HG02981 (cell line): ENCODE measurements at regions not wholly inside any gene's neighbourhood (a gene's known extent, or its start where the extent isn't known, plus 50 kb on each side); places are given as distances from the start of the nearest gene placed in this dataset.
"Not testable (repeated sequence)": the region's sequence is repeated elsewhere in the genome, so short reads cannot be mapped to it uniquely, and the experiment has no call there.

Source experiments
- ATAC-seq: cut with Tn5 transposase; IDR thresholded peaks from one replicate; pipeline ENCODE4 v1.9.1; 2021; ENCODE audit warnings: mild to moderate bottlenecking, moderate library complexity; ENCODE audit not compliant: unreplicated experiment

GRCh38 chr2:116761864-116762263 lies 1052.6 kb upstream of the DDX18 start:
- no peak for ATAC-seq

- ATAC-seq = no peak
Measured at GRCh38 chr2:116769514-116769913, 1045.0 kb upstream of the DDX18 start.

DNA sequence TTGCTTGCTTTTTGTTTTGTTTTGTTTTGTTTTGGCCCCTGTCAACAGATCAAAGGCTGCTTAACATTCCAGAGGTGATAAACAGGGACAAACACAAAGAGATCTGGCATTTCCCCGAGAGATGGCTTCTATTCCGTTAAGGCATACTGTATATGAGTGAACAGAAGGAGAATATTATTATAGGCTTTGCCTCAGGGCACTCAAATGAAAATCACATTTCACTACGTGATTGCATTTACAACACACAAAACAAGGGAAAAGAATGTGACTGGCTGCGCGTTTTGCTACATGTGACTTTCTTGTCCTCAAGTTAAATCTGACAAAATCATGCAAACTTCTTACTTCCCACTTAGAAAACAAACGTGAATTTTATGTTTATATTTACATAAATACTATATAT lies 1037.9 kb upstream of the DDX18 start:
- ATAC-seq = no peak

DNA sequence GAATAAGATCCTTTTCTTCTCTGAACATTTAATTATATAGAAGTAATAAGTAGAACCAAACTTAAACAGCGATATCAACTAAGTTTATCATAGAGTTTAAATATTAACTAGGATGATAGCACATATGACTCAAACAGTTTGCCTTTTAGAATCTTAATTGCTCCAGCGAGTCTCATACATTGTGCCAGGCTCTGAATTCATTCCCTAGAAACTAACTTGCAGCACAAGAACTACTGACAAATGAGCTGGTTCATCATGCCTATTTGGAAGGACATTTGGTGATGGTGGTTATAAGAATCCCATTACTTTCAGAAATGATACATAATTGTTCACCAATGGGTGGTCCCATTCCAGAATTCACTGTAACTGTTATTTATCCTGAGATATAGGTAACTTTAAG lies 1026.6 kb upstream of the DDX18 start:
- no peak for ATAC-seq

GRCh38 chr2:116802671-116803070 lies 1011.8 kb upstream of the DDX18 start:
- no peak for ATAC-seq

DNA sequence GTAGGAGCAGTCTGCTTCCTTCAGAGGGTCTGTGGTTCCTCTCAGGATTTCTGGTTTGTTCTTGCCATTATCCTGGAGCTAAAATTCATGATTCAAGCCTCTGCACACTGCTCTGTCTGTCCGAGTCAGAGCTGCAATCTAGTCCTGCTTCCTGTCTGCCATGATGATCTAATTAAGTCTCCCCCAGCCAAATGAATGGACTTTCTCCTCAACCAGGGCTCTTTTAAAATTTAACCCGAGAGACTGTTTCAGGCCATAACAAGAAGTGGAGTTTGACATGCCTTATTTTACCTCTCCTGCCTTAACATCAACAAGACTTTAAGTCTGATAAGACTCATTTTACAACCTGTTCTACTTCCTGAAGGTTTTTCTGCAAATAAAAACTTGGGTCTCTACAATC lies 1009.6 kb upstream of the DDX18 start:
- no peak for ATAC-seq

GRCh38 chr2:116806505-116806904 lies 1008.0 kb upstream of the DDX18 start:
- ATAC-seq = not testable (repeated sequence)

DNA sequence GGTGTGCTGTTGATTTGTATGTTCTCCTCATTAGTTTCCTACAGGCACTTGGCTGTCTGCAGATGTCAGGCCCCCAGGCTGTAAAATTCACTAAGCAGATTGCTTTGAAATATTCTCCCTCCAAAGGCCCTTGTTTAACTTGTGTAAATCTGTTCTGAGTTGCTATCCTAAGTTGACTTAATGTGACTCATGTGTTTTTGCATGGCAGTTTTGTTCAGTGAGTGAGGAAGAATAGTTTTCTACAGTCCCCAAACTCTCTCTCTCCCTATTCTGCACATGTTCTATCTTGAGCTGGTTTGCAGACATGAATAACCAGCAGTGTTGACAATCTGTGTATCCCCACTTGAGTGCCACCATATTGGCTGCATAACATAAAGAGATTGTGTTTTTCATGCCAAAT lies 1005.4 kb upstream of the DDX18 start:
- ATAC-seq = no peak

GRCh38 chr2:116810071-116810470 lies 1004.4 kb upstream of the DDX18 start:
- ATAC-seq = no peak

GRCh38 chr2:116810645-116811044 lies 1003.8 kb upstream of the DDX18 start:
- ATAC-seq = no peak

GRCh38 chr2:116819355-116819754 lies 995.1 kb upstream of the DDX18 start:
- ATAC-seq = no peak

DNA sequence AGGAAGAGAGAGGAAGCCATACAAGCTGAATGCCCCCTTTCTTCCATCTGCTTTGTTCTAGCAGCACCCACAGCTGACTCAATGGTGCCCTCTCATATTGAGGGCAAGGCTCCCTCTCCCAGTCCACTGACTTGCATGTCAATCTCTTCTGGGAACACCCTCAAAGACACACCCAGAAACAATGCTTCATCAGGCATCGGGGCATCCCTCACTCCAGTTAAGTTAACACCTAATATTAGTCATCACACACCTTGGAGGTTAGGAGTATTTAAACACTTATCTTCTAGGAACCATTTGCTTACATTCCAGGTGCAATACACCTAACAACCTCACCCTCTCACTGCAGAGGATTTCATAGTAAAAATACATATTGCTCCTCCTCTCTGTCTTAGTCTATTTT lies 993.5 kb upstream of the DDX18 start:
- ATAC-seq = no peak

GRCh38 chr2:116829543-116829942 lies 984.9 kb upstream of the DDX18 start:
- not testable (repeated sequence) for ATAC-seq

DNA sequence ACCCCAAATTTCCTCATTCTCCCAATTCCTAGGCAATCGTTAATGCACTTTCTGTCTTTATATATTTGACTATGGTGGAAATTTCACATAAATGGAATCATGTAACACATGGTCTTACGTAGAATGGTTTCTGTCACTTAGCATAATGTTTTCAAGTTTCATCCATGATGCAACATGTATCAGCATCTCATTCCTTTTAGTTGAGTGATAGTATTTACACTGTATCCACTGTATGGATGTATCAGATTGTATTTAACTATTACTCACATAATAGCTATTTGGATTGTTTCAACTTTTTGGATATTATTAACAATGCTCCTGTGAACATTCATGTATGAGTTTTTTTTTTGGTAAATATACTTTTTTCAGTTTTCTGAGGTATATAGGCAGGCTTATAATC lies 982.3 kb upstream of the DDX18 start:
- ATAC-seq = no peak

DNA sequence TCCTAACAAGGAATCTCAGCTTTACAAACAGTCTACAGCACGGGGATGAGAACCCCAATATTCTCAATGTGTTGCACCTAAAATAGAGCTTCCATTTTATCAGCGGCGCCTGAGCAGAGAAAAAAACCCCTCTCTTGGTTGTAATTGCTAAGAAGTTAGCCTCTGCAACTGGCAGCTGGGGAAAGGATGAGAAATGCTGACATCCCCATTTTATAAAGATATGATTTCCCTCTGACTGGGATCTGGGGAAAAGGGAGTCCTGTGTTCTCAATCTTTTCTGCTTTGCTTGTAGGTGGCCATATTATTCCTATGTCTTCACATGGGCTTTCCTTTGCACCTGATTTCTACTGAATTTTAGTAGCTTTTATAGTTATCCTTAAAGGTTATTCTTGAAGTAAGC lies 981.4 kb upstream of the DDX18 start:
- ATAC-seq = no peak

DNA sequence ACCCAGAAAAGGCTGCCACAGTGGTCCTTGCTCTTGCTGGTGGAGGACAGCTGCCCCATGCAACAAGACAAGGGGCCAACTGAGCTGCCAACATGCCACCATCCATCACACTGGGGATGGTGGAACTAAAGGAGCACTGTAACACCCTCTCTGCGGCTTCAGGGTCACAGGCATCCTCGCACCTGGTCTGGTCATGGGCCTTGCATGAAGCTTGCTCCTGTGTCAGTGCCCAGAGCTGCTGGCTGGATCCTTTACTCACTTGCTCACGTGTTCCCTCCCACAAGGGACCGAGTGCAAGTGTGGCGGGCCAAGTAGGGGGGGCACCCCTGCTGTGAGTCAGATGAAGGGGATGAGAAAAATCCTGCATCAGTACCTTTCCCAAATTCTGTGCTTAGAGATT lies 972.3 kb upstream of the DDX18 start:
- no peak for ATAC-seq

DNA sequence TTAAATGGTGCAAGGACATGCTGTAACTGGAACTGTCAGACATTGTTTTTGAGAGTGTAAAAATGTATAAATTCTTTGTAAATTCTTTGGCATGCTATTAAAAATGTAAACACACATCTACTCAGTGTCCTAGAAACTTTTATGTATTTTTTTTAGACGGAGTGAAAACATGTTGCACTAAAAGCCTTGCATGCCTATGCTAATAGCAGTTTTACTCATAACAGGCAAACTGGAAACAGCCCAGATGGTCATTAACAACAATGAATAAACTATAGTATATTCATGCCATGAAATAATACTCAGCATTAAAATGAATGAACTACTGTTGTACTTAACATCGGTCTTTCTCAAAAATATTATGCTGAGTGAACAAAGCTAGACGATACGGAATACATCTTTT lies 954.8 kb upstream of the DDX18 start:
- ATAC-seq = no peak

- ATAC-seq = no peak
Measured at GRCh38 chr2:116874021-116874420, 940.5 kb upstream of the DDX18 start.

DNA sequence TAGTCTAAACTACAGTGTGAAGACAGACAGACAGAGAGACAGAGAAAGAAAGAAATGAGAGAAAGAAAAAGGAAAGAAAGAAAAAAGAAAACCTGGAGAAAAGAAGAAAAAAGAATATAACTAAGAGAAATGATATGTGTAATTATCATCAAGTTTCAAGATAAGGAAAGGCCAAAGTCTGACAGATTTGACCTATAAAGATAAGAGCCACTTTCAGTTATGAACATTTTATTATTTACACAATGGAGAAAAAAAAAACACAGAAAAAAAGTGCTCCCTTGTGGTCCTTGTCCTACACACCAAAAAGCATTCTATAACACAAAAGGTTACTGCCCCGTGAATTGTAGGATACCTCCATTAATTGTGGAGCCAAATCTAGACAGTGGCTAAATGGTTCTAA lies 937.2 kb upstream of the DDX18 start:
- ATAC-seq = no peak

DNA sequence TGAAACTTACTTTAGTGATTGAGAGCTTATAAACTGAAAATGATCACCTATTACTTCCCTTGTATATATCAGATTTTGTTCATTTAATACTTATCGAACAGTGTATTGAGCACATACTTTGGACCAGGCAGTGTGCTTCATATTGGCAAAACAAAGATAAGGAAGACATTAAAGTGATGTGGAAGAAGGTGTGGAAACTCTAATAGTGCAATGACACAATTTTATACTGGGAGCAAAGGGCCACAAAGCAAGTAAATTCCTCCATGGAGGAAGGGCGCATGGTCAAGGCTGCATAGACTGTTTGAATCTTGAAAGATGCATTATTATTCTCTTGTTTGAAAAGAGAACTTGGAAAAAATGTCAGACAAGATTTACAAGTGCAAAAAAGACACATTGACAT lies 936.5 kb upstream of the DDX18 start:
- ATAC-seq = no peak

DNA sequence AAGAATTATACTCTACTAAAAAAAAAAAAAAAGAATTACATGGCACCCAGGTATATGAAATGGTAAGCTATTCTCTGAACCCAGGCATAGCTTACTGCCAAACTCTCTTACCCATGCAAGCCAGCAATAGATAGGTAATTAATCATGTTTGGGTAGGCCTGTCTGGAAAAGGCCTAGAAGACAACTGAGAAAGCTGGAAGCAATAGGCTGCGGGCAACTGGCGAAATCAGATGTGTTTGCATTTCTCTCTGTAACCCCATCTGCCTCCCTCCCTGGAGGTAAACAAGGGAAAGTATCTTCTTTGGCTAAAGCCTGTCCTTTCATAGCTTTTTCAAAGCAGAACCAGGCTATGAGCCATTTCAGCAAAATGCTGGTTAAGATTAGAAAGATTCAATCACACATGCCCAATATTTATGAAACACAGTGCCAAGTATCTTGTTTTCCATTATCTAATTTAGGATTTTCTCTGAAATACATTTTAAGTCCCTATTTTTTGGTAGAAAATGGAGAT lies 934.8 kb upstream of the DDX18 start:
- no peak for ATAC-seq

DNA sequence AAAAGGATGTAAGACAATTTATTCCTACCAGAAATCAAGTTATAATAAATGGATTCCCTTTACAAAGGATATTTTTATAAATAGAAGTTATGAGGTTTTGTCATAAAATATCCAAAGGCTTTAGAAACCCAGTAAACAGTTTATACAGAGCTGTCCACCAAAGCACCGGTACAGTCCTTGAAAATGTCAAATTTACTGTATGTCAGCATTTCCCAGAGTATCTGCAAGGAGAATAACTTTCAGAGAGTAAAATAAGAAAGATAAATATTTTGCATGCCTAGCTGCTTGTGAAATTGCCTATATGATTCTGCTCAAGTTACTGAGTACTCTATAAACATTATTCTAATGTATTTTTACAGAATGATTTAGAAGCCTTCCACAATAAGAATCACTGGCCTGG lies 923.3 kb upstream of the DDX18 start:
- ATAC-seq = no peak

DNA sequence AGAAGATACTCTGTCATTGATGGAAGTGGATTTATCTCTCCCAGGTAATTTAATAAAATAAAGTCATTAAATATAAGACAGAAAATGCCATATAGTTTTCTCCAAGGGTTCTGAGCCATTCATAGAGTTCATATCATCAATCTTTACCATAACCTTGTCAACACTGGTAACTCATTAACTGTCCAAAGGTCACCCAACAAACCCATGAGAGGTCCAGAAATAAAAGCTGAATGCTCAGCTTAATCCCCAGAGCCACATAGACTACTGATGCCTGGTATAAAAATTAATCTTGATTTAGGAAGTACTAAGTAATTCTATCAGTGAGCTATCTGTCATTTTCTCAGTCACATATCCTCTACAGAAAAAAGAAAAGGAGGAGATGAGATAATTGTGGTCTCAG lies 903.0 kb upstream of the DDX18 start:
- ATAC-seq = no peak

DNA sequence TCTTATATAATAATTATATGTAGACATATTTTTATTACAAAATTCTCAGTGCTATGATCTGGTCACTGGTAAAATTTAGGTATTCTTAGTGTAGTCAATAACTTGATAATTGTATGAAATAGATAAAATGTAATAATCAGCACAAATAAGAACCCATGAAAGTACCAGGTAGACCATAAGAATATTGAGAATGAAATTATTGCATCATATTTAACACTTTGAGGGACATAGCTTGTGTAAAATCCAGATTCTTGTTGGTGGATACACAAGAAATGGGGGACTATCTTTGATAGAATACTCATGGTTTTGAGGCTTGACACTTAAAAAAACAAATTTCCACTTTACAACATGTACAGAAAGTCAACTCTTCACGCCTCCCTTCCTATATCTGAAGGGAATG lies 898.8 kb upstream of the DDX18 start:
- ATAC-seq = no peak
